WTC11 (cell line): ENCODE measurements at regions not wholly inside any gene's neighbourhood (a gene's known extent, or its start where the extent isn't known, plus 50 kb on each side); places are given as distances from the start of the nearest gene placed in this dataset.

Experiments used
- ATF6 ChIP-seq: sonication (generic); formaldehyde crosslinking; IDR thresholded peaks from 2 replicates; pipeline ENCODE4 v1.8.1; 2023; ENCODE audit warnings: mild to moderate bottlenecking, missing genetic modification reagents
- CTCF ChIP-seq: fragments of 200-600 bp; IDR thresholded peaks from 2 replicates; pipeline ENCODE4 v1.8.0; 2022; ENCODE audit warnings: antibody characterized with exemption
- E2F4 ChIP-seq: sonication (generic); formaldehyde crosslinking; IDR thresholded peaks from 2 replicates; pipeline ENCODE4 v1.8.1; 2022; ENCODE audit warnings: low read depth, mild to moderate bottlenecking, moderate library complexity, missing genetic modification reagents, borderline replicate concordance
- IRF2 ChIP-seq: sonication (generic); formaldehyde crosslinking; IDR thresholded peaks from 2 replicates; pipeline ENCODE4 v1.8.0; 2022; ENCODE audit warnings: low read depth, missing genetic modification reagents, borderline replicate concordance
- JUN ChIP-seq: sonication (generic); formaldehyde crosslinking; IDR thresholded peaks from 2 replicates; pipeline ENCODE4 v1.8.0; 2023; ENCODE audit warnings: mild to moderate bottlenecking, missing genetic modification reagents
- MLX ChIP-seq: sonication (generic); formaldehyde crosslinking; IDR thresholded peaks from 2 replicates; pipeline ENCODE4 v1.8.1; 2023; ENCODE audit warnings: mild to moderate bottlenecking, missing genetic modification reagents, moderate library complexity
- NR2C2 ChIP-seq: sonication (generic); formaldehyde crosslinking; IDR thresholded peaks from 2 replicates; pipeline ENCODE4 v1.8.0; 2022; ENCODE audit warnings: mild to moderate bottlenecking, missing genetic modification reagents
- NR3C1 ChIP-seq: sonication (generic); formaldehyde crosslinking; conservative IDR thresholded peaks from 2 replicates; pipeline ENCODE4 v1.8.1; 2023; ENCODE audit warnings: low read depth, mild to moderate bottlenecking, missing genetic modification reagents
- PREB ChIP-seq: sonication (generic); formaldehyde crosslinking; IDR thresholded peaks from 2 replicates; pipeline ENCODE4 v1.8.1; 2022; ENCODE audit warnings: mild to moderate bottlenecking, missing genetic modification reagents, moderate library complexity, borderline replicate concordance
- SP1 ChIP-seq: sonication (generic); formaldehyde crosslinking; conservative IDR thresholded peaks from 2 replicates; pipeline ENCODE4 v1.8.1; 2022; ENCODE audit warnings: missing genetic modification reagents
- ZNF232 ChIP-seq: sonication (generic); formaldehyde crosslinking; IDR thresholded peaks from 2 replicates; pipeline ENCODE4 v1.8.0; 2022; ENCODE audit warnings: mild to moderate bottlenecking, missing genetic modification reagents
- ZNF263 ChIP-seq: sonication (generic); formaldehyde crosslinking; IDR thresholded peaks from 2 replicates; pipeline ENCODE4 v1.8.1; 2022; ENCODE audit warnings: low read depth, mild to moderate bottlenecking, moderate library complexity, missing genetic modification reagents
- ZNF396 ChIP-seq: fragments of 250-450 bp; sonication (Bioruptor Pico); IDR thresholded peaks from 2 replicates; pipeline ENCODE4 v1.8.0; 2021; ENCODE audit warnings: mild to moderate bottlenecking, moderate library complexity, borderline replicate concordance
- ZNF416 ChIP-seq: fragments of 250-450 bp; sonication (Bioruptor Pico); IDR thresholded peaks from 2 replicates; pipeline ENCODE4 v1.9.0; 2021; ENCODE audit warnings: mild to moderate bottlenecking, inconsistent platforms

- TF ChIP-seq PREB (CRISPR knock-in tag) (no peak), ZNF396 (no peak), CTCF (no peak), JUN (no peak), E2F4 (CRISPR knock-in tag) (no peak), IRF2 (CRISPR knock-in tag) (no peak), MLX (CRISPR knock-in tag) (no peak), ZNF263 (no peak), ATF6 (CRISPR knock-in tag) (no peak), NR3C1 (CRISPR knock-in tag) (no peak), ZNF416 (CRISPR knock-in tag) (no peak), ZNF232 (CRISPR knock-in tag) (no peak), SP1 (CRISPR knock-in tag) (no peak), NR2C2 (no peak)
These were observed 54.4 kb upstream of the HAO2 start for GRCh38 chr1:119314001-119314796.
